Astrocyte (in vitro differentiated cells and primary cell): ENCODE measurements at regions not wholly inside any gene's neighbourhood (a gene's known extent, or its start where the extent isn't known, plus 50 kb on each side); places are given as distances from the start of the nearest gene placed in this dataset.

Experiments used
- DNase-seq: peaks from one replicate; pipeline ENCODE4 v3.0.0-alpha.2; 2010; ENCODE audit warnings: low read depth
- FAIRE-seq: peaks from 2 replicates; lab custom pipeline; 2011; peaks lifted over from hg19 to GRCh38; lab: Jason Lieb, UNC
- H2AFZ ChIP-seq: 2 replicates; pipeline ENCODE4 v1.6.0; 2012; ENCODE audit warnings: low read depth, low read length, inconsistent platforms
- H3K27ac ChIP-seq: 2 replicates; pipeline ENCODE4 v1.5.1; 2011; ENCODE audit warnings: low read depth, low read length, inconsistent platforms
- H3K27me3 ChIP-seq: 2 replicates; pipeline ENCODE4 v1.6.0; 2011; ENCODE audit warnings: low read length, inconsistent platforms; ENCODE audit not compliant: insufficient read depth
- H3K36me3 ChIP-seq: 2 replicates; pipeline ENCODE4 v1.5.1; 2011; ENCODE audit warnings: low read length, inconsistent platforms; ENCODE audit not compliant: insufficient read depth
- H3K4me1 ChIP-seq: 2 replicates; pipeline ENCODE4 v1.5.1; 2011; ENCODE audit warnings: low read length, inconsistent platforms; ENCODE audit not compliant: insufficient read depth
- H3K4me2 ChIP-seq: 2 replicates; pipeline ENCODE4 v1.6.0; 2012; ENCODE audit warnings: low read length, inconsistent platforms
- H3K4me3 ChIP-seq: 2 replicates; pipeline ENCODE4 v1.5.1; 2011; ENCODE audit warnings: low read depth, mild to moderate bottlenecking, low read length, inconsistent platforms; ENCODE audit not compliant: insufficient read depth
- H3K79me2 ChIP-seq: 2 replicates; pipeline ENCODE4 v1.6.0; 2012; ENCODE audit warnings: mild to moderate bottlenecking, low read length, inconsistent platforms; ENCODE audit not compliant: insufficient read depth
- H3K9ac ChIP-seq: 2 replicates; pipeline ENCODE4 v1.6.0; 2012; ENCODE audit warnings: mild to moderate bottlenecking, low read length, inconsistent platforms
- H3K9me3 ChIP-seq: 2 replicates; pipeline ENCODE4 v1.5.1; 2012; ENCODE audit warnings: low read depth, mild to moderate bottlenecking, low read length, inconsistent platforms; ENCODE audit not compliant: insufficient read depth
- H4K20me1 ChIP-seq: 2 replicates; pipeline ENCODE4 v1.6.0; 2012; ENCODE audit warnings: low read length, inconsistent platforms; ENCODE audit not compliant: insufficient read depth
- H3K27ac Mint-ChIP-seq: one replicate; pipeline ENCODE4 v1.8.0; 2021; ENCODE audit warnings: mild to moderate bottlenecking, mixed read lengths; ENCODE audit not compliant: unreplicated experiment
- H3K27me3 Mint-ChIP-seq: one replicate; pipeline ENCODE4 v1.8.0; 2021; ENCODE audit warnings: low read depth, mixed read lengths; ENCODE audit not compliant: unreplicated experiment
- H3K36me3 Mint-ChIP-seq: one replicate; pipeline ENCODE4 v1.8.0; 2021; ENCODE audit warnings: low read depth, mixed read lengths; ENCODE audit not compliant: unreplicated experiment
- H3K4me1 Mint-ChIP-seq: one replicate; pipeline ENCODE4 v1.8.0; 2021; ENCODE audit warnings: low read depth, mixed read lengths; ENCODE audit not compliant: unreplicated experiment
- H3K4me3 Mint-ChIP-seq: one replicate; pipeline ENCODE4 v1.8.0; 2021; ENCODE audit warnings: mild to moderate bottlenecking, moderate library complexity, mixed read lengths; ENCODE audit not compliant: unreplicated experiment
- H3K9me3 Mint-ChIP-seq: one replicate; pipeline ENCODE4 v1.8.0; 2021; ENCODE audit warnings: mild to moderate bottlenecking, mixed read lengths; ENCODE audit not compliant: unreplicated experiment
- CTCF ChIP-seq: IDR thresholded peaks from 2 replicates; pipeline ENCODE4 v1.5.1; 2011; ENCODE audit warnings: low read depth, mild to moderate bottlenecking, inconsistent platforms, low read length, moderate library complexity; ENCODE audit not compliant: insufficient read depth
- EZH2 ChIP-seq: IDR thresholded peaks from 2 replicates; pipeline ENCODE4 v1.6.1; 2012; ENCODE audit warnings: mild to moderate bottlenecking, low read length, inconsistent platforms; ENCODE audit not compliant: insufficient read depth

- Histone ChIP-seq H3K27me3 (no peaks in the 10 kb centered on the region), H3K9ac (peak overlapping the region; percentile 41), H3K27ac (peak overlapping the region; percentile 68), H3K9me3 (no peaks in the 10 kb centered on the region), H3K36me3 (no peaks in the 10 kb centered on the region), H2AFZ (no peak overlapping the region), H3K79me2 (no peaks in the 10 kb centered on the region), H3K4me1 (peaks cover 25% of the 10 kb centered on the region), H3K4me2 (peak overlapping the region; percentile 78), H3K4me3 (no peak overlapping the region), H4K20me1 (no peaks in the 10 kb centered on the region)
- H3K9me3 Mint-ChIP-seq = peaks cover 5% of the 10 kb centered on the region
- H3K27me3 Mint-ChIP-seq = no peaks in the 10 kb centered on the region
- H3K36me3 Mint-ChIP-seq = no peaks in the 10 kb centered on the region
- DNase-seq (peak; percentile 81), FAIRE-seq (peak; percentile 69)
- peak overlapping the region; percentile 11 for H3K27ac Mint-ChIP-seq
- no peak for TF ChIP-seq EZH2
- no peak for TF ChIP-seq CTCF
- H3K4me3 Mint-ChIP-seq = no peak overlapping the region
- peaks cover 48% of the 10 kb centered on the region for H3K4me1 Mint-ChIP-seq
Measured at GRCh38 chr3:157786211-157786610, 283.0 kb upstream of the VEPH1 start.

- peak; percentile 95 for FAIRE-seq
- H3K4me1 ChIP-seq = peaks cover 25% of the 10 kb centered on the region
- H3K27ac Mint-ChIP-seq = peak overlapping the region; percentile 79
- peak overlapping the region; percentile 68 for H3K27ac ChIP-seq
- H3K9ac ChIP-seq = peak overlapping the region; percentile 41
- no peaks in the 10 kb centered on the region for H3K36me3 ChIP-seq
- no peaks in the 10 kb centered on the region for H3K9me3 ChIP-seq
- H2AFZ ChIP-seq = no peak overlapping the region
- H3K79me2 ChIP-seq = no peaks in the 10 kb centered on the region
- peaks cover 48% of the 10 kb centered on the region for H3K4me1 Mint-ChIP-seq
- no peaks in the 10 kb centered on the region for H4K20me1 ChIP-seq
- no peaks in the 10 kb centered on the region for H3K27me3 ChIP-seq
- H3K4me3 ChIP-seq = no peak overlapping the region
- DNase-seq = peak; percentile 95
- H3K27me3 Mint-ChIP-seq = no peaks in the 10 kb centered on the region
- no peak overlapping the region for H3K4me3 Mint-ChIP-seq
- no peaks in the 10 kb centered on the region for H3K36me3 Mint-ChIP-seq
- no peak for TF ChIP-seq CTCF
- no peak for TF ChIP-seq EZH2
- H3K9me3 Mint-ChIP-seq = peaks cover 5% of the 10 kb centered on the region
- peak overlapping the region; percentile 78 for H3K4me2 ChIP-seq
Measured at GRCh38 chr3:157785102-157785826, 282.0 kb upstream of the VEPH1 start.

- DNase-seq (peak; percentile 44), FAIRE-seq (peak; percentile 5)
- no peak overlapping the region for H3K27ac ChIP-seq
- Mint-ChIP-seq H3K9me3 (peaks cover 8% of the 10 kb centered on the region), H3K4me3 (no peak overlapping the region), H3K36me3 (no peaks in the 10 kb centered on the region), H3K27ac (peak overlapping the region; percentile 12), H3K4me1 (peaks cover 45% of the 10 kb centered on the region), H3K27me3 (peaks cover 2% of the 10 kb centered on the region)
- H3K4me2 ChIP-seq = no peak overlapping the region
- peaks cover 25% of the 10 kb centered on the region for H3K4me1 ChIP-seq
- H3K9ac ChIP-seq = no peak overlapping the region
- no peak for TF ChIP-seq CTCF
- TF ChIP-seq EZH2 = no peak
- no peaks in the 10 kb centered on the region for H3K79me2 ChIP-seq
- H3K36me3 ChIP-seq = no peaks in the 10 kb centered on the region
- no peak overlapping the region for H3K4me3 ChIP-seq
- H2AFZ ChIP-seq = no peak overlapping the region
- no peaks in the 10 kb centered on the region for H3K9me3 ChIP-seq
- H3K27me3 ChIP-seq = no peaks in the 10 kb centered on the region
- no peaks in the 10 kb centered on the region for H4K20me1 ChIP-seq
Measured at GRCh38 chr3:157782236-157782635, 279.0 kb upstream of the VEPH1 start.
